Vagina (tissue), 2 donors: ENCODE measurements at regions not wholly inside any gene's neighbourhood (a gene's known extent, or its start where the extent isn't known, plus 50 kb on each side); places are given as distances from the start of the nearest gene placed in this dataset.

Experiments
- POLR2A ChIP-seq, 2 donors: fragments of 450-650 bp; IDR thresholded peaks; one replicate each; pipeline ENCODE4 v1.6.1; 2017; ENCODE audit warnings: antibody characterized with exemption in 2 of 2, mild to moderate bottlenecking in 2 of 2, moderate library complexity in 2 of 2
- TF ChIP-seq, protein P1 (sequence below), 3 experiments: fragments of 450-650 bp in 2 of 3; fragments of 200-600 bp in 1 of 3; sonication (generic) in 1 of 3; IDR thresholded peaks; one replicate each; pipeline ENCODE4 v1.5.1; 2017 to 2019; ENCODE audit warnings: antibody characterized with exemption in 3 of 3, mild to moderate bottlenecking in 2 of 3, moderate library complexity in 2 of 3

DNA sequence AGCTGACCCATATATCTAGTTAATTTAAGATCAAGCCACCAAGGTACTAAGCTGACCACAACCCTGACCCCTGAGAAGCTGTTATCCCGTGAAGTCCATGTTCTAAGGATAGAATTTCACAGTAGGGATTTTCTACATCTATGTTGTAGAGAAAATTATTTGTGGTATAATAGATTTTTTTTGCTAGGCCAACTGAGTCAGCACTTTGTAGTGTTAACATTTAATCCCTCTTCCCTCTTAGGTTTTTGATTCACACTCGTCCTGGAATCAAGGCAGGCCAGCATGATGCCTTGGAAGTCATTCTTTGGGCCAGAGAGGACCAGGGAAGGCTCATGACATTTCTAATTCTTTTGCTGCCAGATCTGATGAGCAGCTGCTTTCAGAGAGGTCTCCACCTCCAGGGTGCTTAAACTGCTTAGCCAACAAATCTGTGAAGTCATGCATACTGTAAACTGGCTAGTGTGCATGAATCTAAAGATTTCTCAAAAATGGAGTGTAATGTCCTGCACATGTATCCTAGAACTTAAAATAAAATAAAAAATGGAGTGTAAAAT is 102.5 kb downstream of the RBM43 start:
- TF ChIP-seq, protein P1, sequence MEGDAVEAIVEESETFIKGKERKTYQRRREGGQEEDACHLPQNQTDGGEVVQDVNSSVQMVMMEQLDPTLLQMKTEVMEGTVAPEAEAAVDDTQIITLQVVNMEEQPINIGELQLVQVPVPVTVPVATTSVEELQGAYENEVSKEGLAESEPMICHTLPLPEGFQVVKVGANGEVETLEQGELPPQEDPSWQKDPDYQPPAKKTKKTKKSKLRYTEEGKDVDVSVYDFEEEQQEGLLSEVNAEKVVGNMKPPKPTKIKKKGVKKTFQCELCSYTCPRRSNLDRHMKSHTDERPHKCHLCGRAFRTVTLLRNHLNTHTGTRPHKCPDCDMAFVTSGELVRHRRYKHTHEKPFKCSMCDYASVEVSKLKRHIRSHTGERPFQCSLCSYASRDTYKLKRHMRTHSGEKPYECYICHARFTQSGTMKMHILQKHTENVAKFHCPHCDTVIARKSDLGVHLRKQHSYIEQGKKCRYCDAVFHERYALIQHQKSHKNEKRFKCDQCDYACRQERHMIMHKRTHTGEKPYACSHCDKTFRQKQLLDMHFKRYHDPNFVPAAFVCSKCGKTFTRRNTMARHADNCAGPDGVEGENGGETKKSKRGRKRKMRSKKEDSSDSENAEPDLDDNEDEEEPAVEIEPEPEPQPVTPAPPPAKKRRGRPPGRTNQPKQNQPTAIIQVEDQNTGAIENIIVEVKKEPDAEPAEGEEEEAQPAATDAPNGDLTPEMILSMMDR (IDR thresholded peaks at IDR 0.05): no peak
- no peak for TF ChIP-seq POLR2A (IDR thresholded peaks at IDR 0.05)
